WTC11 (cell line): ENCODE measurements at regions not wholly inside any gene's neighbourhood (a gene's known extent, or its start where the extent isn't known, plus 50 kb on each side); places are given as distances from the start of the nearest gene placed in this dataset.
"Not testable (repeated sequence)": the region's sequence is repeated elsewhere in the genome, so short reads cannot be mapped to it uniquely, and the experiment has no call there.

Experiments
- ATAC-seq: fragments of 200-7000 bp; cut with Tn5 transposase; 2 replicates; pipeline ENCODE4 v1.10.0; 2021; ENCODE audit warnings: mild to moderate bottlenecking, moderate library complexity
- CTCF ChIA-PET: fragments of 300-600 bp; sonication (Branson Sonifier 250); formaldehyde crosslinking; loops from one replicate; lab custom pipeline; 2021; ENCODE audit warnings: antibody characterized with exemption; lab: Charles Lee
- POLR2A ChIA-PET: fragments of 350-600 bp; sonication (Branson Sonifier 250); formaldehyde crosslinking; loops from one replicate; lab custom pipeline; 2021; ENCODE audit warnings: antibody characterized with exemption; lab: Charles Lee
- DNase-seq: peaks from one replicate; pipeline ENCODE4 v3.0.0; 2021; ENCODE audit warnings: low spot score
- H3K27ac Mint-ChIP-seq: 2 replicates; pipeline ENCODE4 v1.8.0; 2021; ENCODE audit warnings: mixed read lengths
- H3K27me3 Mint-ChIP-seq: 2 replicates; pipeline ENCODE4 v1.8.0; 2021; ENCODE audit warnings: low read depth, mild to moderate bottlenecking, moderate library complexity, mixed read lengths
- H3K36me3 Mint-ChIP-seq: 2 replicates; pipeline ENCODE4 v1.8.0; 2021; ENCODE audit warnings: mixed read lengths
- H3K4me1 Mint-ChIP-seq: 2 replicates; pipeline ENCODE4 v1.8.0; 2022; ENCODE audit warnings: mixed read lengths
- H3K4me3 Mint-ChIP-seq: 2 replicates; pipeline ENCODE4 v1.8.0; 2021; ENCODE audit warnings: mild to moderate bottlenecking, moderate library complexity, mixed read lengths
- H3K9me3 Mint-ChIP-seq: 2 replicates; pipeline ENCODE4 v1.8.0; 2021; ENCODE audit warnings: mixed read lengths
- ETV6 ChIP-seq: sonication (generic); formaldehyde crosslinking; IDR thresholded peaks from 2 replicates; pipeline ENCODE4 v1.8.1; 2022; ENCODE audit warnings: mild to moderate bottlenecking, missing genetic modification reagents
- FOXJ3 ChIP-seq: sonication (generic); formaldehyde crosslinking; IDR thresholded peaks from 2 replicates; pipeline ENCODE4 v1.9.0; 2021; ENCODE audit warnings: missing genetic modification reagents, mild to moderate bottlenecking, borderline replicate concordance
- GABPB1 ChIP-seq: sonication (generic); formaldehyde crosslinking; IDR thresholded peaks from 2 replicates; pipeline ENCODE4 v1.8.1; 2023; ENCODE audit warnings: mild to moderate bottlenecking, missing genetic modification reagents
- IRF2 ChIP-seq: sonication (generic); formaldehyde crosslinking; IDR thresholded peaks from 2 replicates; pipeline ENCODE4 v1.8.0; 2022; ENCODE audit warnings: low read depth, missing genetic modification reagents, borderline replicate concordance
- MYBL2 ChIP-seq: sonication (generic); formaldehyde crosslinking; IDR thresholded peaks from 2 replicates; pipeline ENCODE4 v1.8.1; 2023; ENCODE audit warnings: mild to moderate bottlenecking, moderate library complexity, missing genetic modification reagents
- NR2C2 ChIP-seq: sonication (generic); formaldehyde crosslinking; IDR thresholded peaks from 2 replicates; pipeline ENCODE4 v1.8.0; 2022; ENCODE audit warnings: mild to moderate bottlenecking, missing genetic modification reagents
- PREB ChIP-seq: sonication (generic); formaldehyde crosslinking; IDR thresholded peaks from 2 replicates; pipeline ENCODE4 v1.8.1; 2022; ENCODE audit warnings: mild to moderate bottlenecking, missing genetic modification reagents, moderate library complexity, borderline replicate concordance
- PRRX2 ChIP-seq: fragments of 250-450 bp; sonication (Bioruptor Pico); IDR thresholded peaks from 2 replicates; pipeline ENCODE4 v1.8.0; 2021; ENCODE audit warnings: mild to moderate bottlenecking
- ZBTB21 ChIP-seq: sonication (generic); formaldehyde crosslinking; IDR thresholded peaks from 2 replicates; pipeline ENCODE4 v1.8.1; 2023; ENCODE audit warnings: mild to moderate bottlenecking, missing genetic modification reagents, borderline replicate concordance
- ZNF138 ChIP-seq: sonication (generic); formaldehyde crosslinking; conservative IDR thresholded peaks from 2 replicates; pipeline ENCODE4 v1.8.1; 2022; ENCODE audit warnings: mild to moderate bottlenecking, moderate library complexity, missing genetic modification reagents
- ZNF232 ChIP-seq: sonication (generic); formaldehyde crosslinking; IDR thresholded peaks from 2 replicates; pipeline ENCODE4 v1.8.0; 2022; ENCODE audit warnings: mild to moderate bottlenecking, missing genetic modification reagents
- ZNF396 ChIP-seq: fragments of 250-450 bp; sonication (Bioruptor Pico); IDR thresholded peaks from 2 replicates; pipeline ENCODE4 v1.8.0; 2021; ENCODE audit warnings: mild to moderate bottlenecking, moderate library complexity, borderline replicate concordance
- ZNF671 ChIP-seq: fragments of 250-450 bp; sonication (Bioruptor Pico); IDR thresholded peaks from 2 replicates; pipeline ENCODE4 v1.8.0; 2021; ENCODE audit warnings: mild to moderate bottlenecking
- TF ChIP-seq, protein P1 (sequence below): sonication (generic); formaldehyde crosslinking; IDR thresholded peaks from 2 replicates; pipeline ENCODE4 v1.8.1; 2022; ENCODE audit warnings: low read depth, missing genetic modification reagents, borderline replicate concordance
- TF ChIP-seq, protein P2 (sequence below): sonication (generic); formaldehyde crosslinking; IDR thresholded peaks from 2 replicates; pipeline ENCODE4 v1.8.0; 2023; ENCODE audit warnings: missing genetic modification reagents
- TF ChIP-seq, protein P3 (sequence below): fragments of 250-450 bp; sonication (Bioruptor Pico); IDR thresholded peaks from 2 replicates; pipeline ENCODE4 v1.9.0; 2021; ENCODE audit warnings: mild to moderate bottlenecking

- TF ChIP-seq, protein P1, sequence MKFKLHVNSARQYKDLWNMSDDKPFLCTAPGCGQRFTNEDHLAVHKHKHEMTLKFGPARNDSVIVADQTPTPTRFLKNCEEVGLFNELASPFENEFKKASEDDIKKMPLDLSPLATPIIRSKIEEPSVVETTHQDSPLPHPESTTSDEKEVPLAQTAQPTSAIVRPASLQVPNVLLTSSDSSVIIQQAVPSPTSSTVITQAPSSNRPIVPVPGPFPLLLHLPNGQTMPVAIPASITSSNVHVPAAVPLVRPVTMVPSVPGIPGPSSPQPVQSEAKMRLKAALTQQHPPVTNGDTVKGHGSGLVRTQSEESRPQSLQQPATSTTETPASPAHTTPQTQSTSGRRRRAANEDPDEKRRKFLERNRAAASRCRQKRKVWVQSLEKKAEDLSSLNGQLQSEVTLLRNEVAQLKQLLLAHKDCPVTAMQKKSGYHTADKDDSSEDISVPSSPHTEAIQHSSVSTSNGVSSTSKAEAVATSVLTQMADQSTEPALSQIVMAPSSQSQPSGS (CRISPR knock-in tag), result no peak
- TF ChIP-seq IRF2 (CRISPR knock-in tag) (no peak), PRRX2 (CRISPR knock-in tag) (no peak), ZNF671 (CRISPR knock-in tag) (no peak), MYBL2 (CRISPR knock-in tag) (no peak), ZNF232 (no peak), ZBTB21 (CRISPR knock-in tag) (no peak), FOXJ3 (CRISPR knock-in tag) (no peak)
- TF ChIP-seq, protein P2, sequence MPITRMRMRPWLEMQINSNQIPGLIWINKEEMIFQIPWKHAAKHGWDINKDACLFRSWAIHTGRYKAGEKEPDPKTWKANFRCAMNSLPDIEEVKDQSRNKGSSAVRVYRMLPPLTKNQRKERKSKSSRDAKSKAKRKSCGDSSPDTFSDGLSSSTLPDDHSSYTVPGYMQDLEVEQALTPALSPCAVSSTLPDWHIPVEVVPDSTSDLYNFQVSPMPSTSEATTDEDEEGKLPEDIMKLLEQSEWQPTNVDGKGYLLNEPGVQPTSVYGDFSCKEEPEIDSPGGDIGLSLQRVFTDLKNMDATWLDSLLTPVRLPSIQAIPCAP (CRISPR knock-in tag), result no peak
- TF ChIP-seq, protein P3, sequence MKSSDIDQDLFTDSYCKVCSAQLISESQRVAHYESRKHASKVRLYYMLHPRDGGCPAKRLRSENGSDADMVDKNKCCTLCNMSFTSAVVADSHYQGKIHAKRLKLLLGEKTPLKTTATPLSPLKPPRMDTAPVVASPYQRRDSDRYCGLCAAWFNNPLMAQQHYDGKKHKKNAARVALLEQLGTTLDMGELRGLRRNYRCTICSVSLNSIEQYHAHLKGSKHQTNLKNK (CRISPR knock-in tag), result no peak
- no peaks in the 10 kb centered on the region for H3K36me3 Mint-ChIP-seq
- no peaks in the 10 kb centered on the region for H3K4me1 Mint-ChIP-seq
- ATAC-seq (peak; percentile 28; the same call in 1 of the 2 replicates), DNase-seq (no peak)
- no peak overlapping the region for H3K4me3 Mint-ChIP-seq
- POLR2A ChIA-PET, result no interaction called here
- H3K27ac Mint-ChIP-seq, result no peak overlapping the region
- H3K27me3 Mint-ChIP-seq, result peaks cover 2% of the 10 kb centered on the region; the same call in 1 of the 2 replicates
- CTCF ChIA-PET, result no interaction called here
- H3K9me3 Mint-ChIP-seq, result no peaks in the 10 kb centered on the region; the same call in 1 of the 2 replicates
Measured at GRCh38 chr9:42388146-42388690, 204.8 kb downstream of the SPATA31A6 start.

DNA sequence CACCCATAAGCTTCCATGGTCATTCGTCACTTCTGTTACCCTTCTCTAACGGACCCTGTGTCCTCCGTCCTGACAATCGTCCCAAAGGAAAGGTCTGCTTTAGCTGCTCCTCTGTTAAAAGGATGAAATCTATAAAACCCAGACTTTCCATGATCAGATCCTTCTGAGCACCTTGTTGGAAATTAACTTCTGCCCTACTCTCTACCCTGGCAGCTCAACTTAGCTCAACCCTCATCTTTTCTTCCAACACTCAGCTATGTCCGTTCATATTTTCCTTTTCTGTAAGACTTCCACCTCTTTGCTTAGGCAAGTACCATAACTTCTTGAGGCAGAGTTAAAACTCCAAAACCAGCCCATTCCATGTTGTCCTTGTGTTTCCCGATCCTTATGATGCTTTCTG, 205.4 kb downstream of the SPATA31A6 start:
- DNase-seq, result no peak
- ChIA-PET POLR2A (no interaction called here), CTCF (interaction anchor here (0.5 kb wide), 1 partner anchor 125 kb away, joined by 3 read pairs; no protein-coding TSS in a partner anchor)
- Mint-ChIP-seq H3K9me3 (no peaks in the 10 kb centered on the region; the same call in 1 of the 2 replicates), H3K4me3 (no peak overlapping the region), H3K27me3 (peaks cover 2% of the 10 kb centered on the region; the same call in 1 of the 2 replicates), H3K36me3 (no peaks in the 10 kb centered on the region), H3K4me1 (no peaks in the 10 kb centered on the region), H3K27ac (no peak overlapping the region)
- TF ChIP-seq MYBL2 (CRISPR knock-in tag), result no peak
- TF ChIP-seq ZNF671 (CRISPR knock-in tag), result no peak
- TF ChIP-seq, protein P2 (CRISPR knock-in tag), result no peak
- no peak for TF ChIP-seq ETV6
- no peak for TF ChIP-seq ZNF396 (CRISPR knock-in tag)
- no peak for TF ChIP-seq PREB
- TF ChIP-seq ZNF138, result no peak
- no peak for TF ChIP-seq FOXJ3 (CRISPR knock-in tag)
- TF ChIP-seq GABPB1, result no peak
- TF ChIP-seq NR2C2 (CRISPR knock-in tag), result no peak
- ATAC-seq, result no peak

GRCh38 chr9:42392773-42393455, 209.5 kb downstream of the SPATA31A6 start:
- H3K27me3 Mint-ChIP-seq, DNase-seq, ATAC-seq, H3K9me3 Mint-ChIP-seq, H3K4me1 Mint-ChIP-seq, H3K27ac Mint-ChIP-seq, H3K4me3 Mint-ChIP-seq, POLR2A ChIA-PET, CTCF ChIA-PET, H3K36me3 Mint-ChIP-seq: not testable (repeated sequence)
